ENCODE measurements at regions not wholly inside any gene's neighbourhood (a gene's known extent, or its start where the extent isn't known, plus 50 kb on each side); places are given as distances from the start of the nearest gene placed in this dataset.

DNA sequence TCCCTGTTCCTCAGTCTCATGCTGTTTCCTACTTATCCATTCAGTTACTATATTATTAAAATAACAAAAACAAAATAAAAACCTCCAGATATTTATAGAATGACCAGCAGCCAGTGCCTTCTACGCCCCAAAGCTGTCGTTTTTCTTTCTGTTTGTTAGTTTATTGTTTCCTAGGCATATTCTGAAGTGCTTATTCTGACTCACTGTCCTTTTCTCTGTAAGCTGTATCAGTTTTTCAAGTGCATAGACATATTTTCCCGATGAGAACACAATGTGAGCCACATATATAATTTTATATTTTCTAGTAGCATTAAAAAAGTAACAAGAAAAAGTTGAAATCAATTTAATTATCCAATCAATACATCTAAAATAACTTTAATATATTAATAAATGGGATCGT is 2158.6 kb upstream of the TENM3 start:
- no peaks in the 10 kb centered on the region for H3K27me3 ChIP-seq (ENCODE audit: insufficient read depth, poor library complexity, severe bottlenecking)
- no peak for DNase-seq (ENCODE audit: low read depth in 1 of 2, low spot score in 1 of 2)
- TF ChIP-seq, protein P1, sequence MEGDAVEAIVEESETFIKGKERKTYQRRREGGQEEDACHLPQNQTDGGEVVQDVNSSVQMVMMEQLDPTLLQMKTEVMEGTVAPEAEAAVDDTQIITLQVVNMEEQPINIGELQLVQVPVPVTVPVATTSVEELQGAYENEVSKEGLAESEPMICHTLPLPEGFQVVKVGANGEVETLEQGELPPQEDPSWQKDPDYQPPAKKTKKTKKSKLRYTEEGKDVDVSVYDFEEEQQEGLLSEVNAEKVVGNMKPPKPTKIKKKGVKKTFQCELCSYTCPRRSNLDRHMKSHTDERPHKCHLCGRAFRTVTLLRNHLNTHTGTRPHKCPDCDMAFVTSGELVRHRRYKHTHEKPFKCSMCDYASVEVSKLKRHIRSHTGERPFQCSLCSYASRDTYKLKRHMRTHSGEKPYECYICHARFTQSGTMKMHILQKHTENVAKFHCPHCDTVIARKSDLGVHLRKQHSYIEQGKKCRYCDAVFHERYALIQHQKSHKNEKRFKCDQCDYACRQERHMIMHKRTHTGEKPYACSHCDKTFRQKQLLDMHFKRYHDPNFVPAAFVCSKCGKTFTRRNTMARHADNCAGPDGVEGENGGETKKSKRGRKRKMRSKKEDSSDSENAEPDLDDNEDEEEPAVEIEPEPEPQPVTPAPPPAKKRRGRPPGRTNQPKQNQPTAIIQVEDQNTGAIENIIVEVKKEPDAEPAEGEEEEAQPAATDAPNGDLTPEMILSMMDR (IDR thresholded peaks at IDR 0.05; ENCODE audit: insufficient read depth, low read length) = no peak
- TF ChIP-seq POLR2AphosphoS5 (IDR thresholded peaks at IDR 0.05; ENCODE audit: low read depth) (no peak), SPI1 (IDR thresholded peaks at IDR 0.05; ENCODE audit: borderline replicate concordance, low read depth) (no peak), GABPA (IDR thresholded peaks at IDR 0.05; ENCODE audit: low read depth) (no peak)
- TF ChIP-seq, protein P2, sequence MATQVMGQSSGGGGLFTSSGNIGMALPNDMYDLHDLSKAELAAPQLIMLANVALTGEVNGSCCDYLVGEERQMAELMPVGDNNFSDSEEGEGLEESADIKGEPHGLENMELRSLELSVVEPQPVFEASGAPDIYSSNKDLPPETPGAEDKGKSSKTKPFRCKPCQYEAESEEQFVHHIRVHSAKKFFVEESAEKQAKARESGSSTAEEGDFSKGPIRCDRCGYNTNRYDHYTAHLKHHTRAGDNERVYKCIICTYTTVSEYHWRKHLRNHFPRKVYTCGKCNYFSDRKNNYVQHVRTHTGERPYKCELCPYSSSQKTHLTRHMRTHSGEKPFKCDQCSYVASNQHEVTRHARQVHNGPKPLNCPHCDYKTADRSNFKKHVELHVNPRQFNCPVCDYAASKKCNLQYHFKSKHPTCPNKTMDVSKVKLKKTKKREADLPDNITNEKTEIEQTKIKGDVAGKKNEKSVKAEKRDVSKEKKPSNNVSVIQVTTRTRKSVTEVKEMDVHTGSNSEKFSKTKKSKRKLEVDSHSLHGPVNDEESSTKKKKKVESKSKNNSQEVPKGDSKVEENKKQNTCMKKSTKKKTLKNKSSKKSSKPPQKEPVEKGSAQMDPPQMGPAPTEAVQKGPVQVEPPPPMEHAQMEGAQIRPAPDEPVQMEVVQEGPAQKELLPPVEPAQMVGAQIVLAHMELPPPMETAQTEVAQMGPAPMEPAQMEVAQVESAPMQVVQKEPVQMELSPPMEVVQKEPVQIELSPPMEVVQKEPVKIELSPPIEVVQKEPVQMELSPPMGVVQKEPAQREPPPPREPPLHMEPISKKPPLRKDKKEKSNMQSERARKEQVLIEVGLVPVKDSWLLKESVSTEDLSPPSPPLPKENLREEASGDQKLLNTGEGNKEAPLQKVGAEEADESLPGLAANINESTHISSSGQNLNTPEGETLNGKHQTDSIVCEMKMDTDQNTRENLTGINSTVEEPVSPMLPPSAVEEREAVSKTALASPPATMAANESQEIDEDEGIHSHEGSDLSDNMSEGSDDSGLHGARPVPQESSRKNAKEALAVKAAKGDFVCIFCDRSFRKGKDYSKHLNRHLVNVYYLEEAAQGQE (IDR thresholded peaks at IDR 0.05; ENCODE audit: insufficient replicate concordance, low read depth) = no peak
- no peak overlapping the region for H3K27ac ChIP-seq (replicated peaks)
- H3K4me3 ChIP-seq (replicated peaks; ENCODE audit: insufficient read depth, low read length) = no peak overlapping the region

DNA sequence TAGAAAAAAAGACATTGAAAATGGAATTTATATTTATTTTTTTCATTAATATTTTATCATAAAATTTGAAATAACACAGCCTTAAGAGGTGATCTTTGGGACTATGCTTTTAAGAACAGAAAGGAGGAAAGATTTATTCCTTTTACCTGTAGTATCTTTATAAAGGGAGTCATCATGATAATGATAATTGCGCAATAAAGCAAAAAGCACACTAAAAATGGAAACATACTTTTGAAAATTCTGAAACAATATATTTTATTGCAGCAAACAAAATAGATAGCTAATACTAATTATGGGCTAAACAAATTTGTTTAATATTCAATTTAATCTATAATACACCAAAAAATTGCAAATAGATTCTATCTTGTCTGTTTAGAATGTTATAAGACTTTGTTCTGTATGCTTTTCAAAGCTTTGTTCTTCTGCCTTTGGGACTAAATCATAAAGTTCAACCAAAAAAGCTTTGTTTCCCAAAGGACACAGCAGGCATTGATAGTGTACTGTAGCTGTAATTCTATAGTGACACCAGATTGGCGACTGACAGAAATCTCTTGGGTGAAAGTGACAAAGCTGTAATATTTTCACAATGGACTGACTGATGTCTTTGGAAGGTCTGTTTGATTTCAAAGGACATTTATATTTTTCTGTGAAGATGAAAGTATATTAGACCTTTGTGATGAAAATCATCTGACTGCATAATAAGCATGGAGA is 2156.6 kb upstream of the TENM3 start:
- TF ChIP-seq GABPA (IDR thresholded peaks at IDR 0.05; ENCODE audit: low read depth) (no peak), SPI1 (IDR thresholded peaks at IDR 0.05; ENCODE audit: borderline replicate concordance, low read depth) (no peak), POLR2AphosphoS5 (IDR thresholded peaks at IDR 0.05; ENCODE audit: low read depth) (no peak)
- TF ChIP-seq, protein P2 (IDR thresholded peaks at IDR 0.05; ENCODE audit: insufficient replicate concordance, low read depth) = no peak
- TF ChIP-seq, protein P1 (IDR thresholded peaks at IDR 0.05; ENCODE audit: insufficient read depth, low read length) = no peak
- H3K27me3 ChIP-seq (ENCODE audit: insufficient read depth, poor library complexity, severe bottlenecking) = no peaks in the 10 kb centered on the region
- H3K27ac ChIP-seq (replicated peaks) = no peak overlapping the region
- no peak for DNase-seq (ENCODE audit: low read depth in 1 of 2, low spot score in 1 of 2)
- H3K4me3 ChIP-seq (replicated peaks; ENCODE audit: insufficient read depth, low read length) = no peak overlapping the region

DNA sequence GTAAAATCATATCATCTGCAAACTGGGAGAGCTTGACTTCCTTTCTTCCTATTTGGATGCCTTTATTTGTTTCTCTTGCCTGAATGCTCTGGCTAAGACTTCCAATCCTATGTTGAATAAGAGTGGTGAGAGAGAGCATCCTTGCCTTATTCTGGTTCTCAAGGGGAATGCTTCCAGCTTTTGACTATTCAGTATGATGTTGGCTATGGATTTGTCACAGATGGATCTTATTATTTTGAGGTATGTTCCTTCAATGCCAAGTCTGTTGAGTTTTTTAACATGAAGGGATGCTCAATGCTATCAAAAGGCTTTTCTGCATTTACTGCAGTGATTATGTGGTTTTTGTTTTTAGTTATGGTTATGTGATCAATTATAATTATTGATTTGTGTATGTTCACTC is 2144.6 kb upstream of the TENM3 start:
- no peak overlapping the region for H3K27ac ChIP-seq (replicated peaks)
- no peak overlapping the region for H3K4me3 ChIP-seq (replicated peaks; ENCODE audit: insufficient read depth, low read length)
- H3K27me3 ChIP-seq (ENCODE audit: insufficient read depth, poor library complexity, severe bottlenecking) = no peaks in the 10 kb centered on the region
- no peak for DNase-seq (ENCODE audit: low read depth in 1 of 2, low spot score in 1 of 2)
- TF ChIP-seq POLR2AphosphoS5 (IDR thresholded peaks at IDR 0.05; ENCODE audit: low read depth) = no peak
- TF ChIP-seq GABPA (IDR thresholded peaks at IDR 0.05; ENCODE audit: low read depth) = no peak
- no peak for TF ChIP-seq SPI1 (IDR thresholded peaks at IDR 0.05; ENCODE audit: borderline replicate concordance, low read depth)
- TF ChIP-seq, protein P1 (IDR thresholded peaks at IDR 0.05; ENCODE audit: insufficient read depth, low read length) = no peak
- TF ChIP-seq, protein P2 (IDR thresholded peaks at IDR 0.05; ENCODE audit: insufficient replicate concordance, low read depth) = no peak

Measured in HL-60 (cell line).